Tongue (tissue), 1 donor: ENCODE measurements at regions not wholly inside any gene's neighbourhood (a gene's known extent, or its start where the extent isn't known, plus 50 kb on each side); places are given as distances from the start of the nearest gene placed in this dataset.
A peak's percentile ranks its signal among the peaks of the same experiment; 100 is the strongest.
"Not testable (repeated sequence)": the region's sequence is repeated elsewhere in the genome, so short reads cannot be mapped to it uniquely, and the experiment has no call there.

Source experiments
- DNase-seq: peaks from one replicate; pipeline ENCODE4 v3.0.0-alpha.2; 2015

GRCh38 chr3:87488765-87489164, 212.4 kb upstream of the POU1F1 start:
- DNase-seq = peak; percentile 56

GRCh38 chr3:87486635-87487034, 210.3 kb upstream of the POU1F1 start:
- not testable (repeated sequence) for DNase-seq

GRCh38 chr3:87486115-87486514, 209.7 kb upstream of the POU1F1 start:
- DNase-seq = no peak

- no peak for DNase-seq
Observed at GRCh38 chr3:87478716-87479115, 202.3 kb upstream of the POU1F1 start.

- DNase-seq = no peak
Observed at GRCh38 chr3:87473944-87474343, 197.6 kb upstream of the POU1F1 start.

- no peak for DNase-seq
Observed at GRCh38 chr3:87468938-87469337, 192.6 kb upstream of the POU1F1 start.

- no peak for DNase-seq
Observed at GRCh38 chr3:87468235-87468634, 191.9 kb upstream of the POU1F1 start.

- no peak for DNase-seq
Observed at GRCh38 chr3:87462228-87462627, 185.8 kb upstream of the POU1F1 start.

GRCh38 chr3:87461443-87461842, 185.1 kb upstream of the POU1F1 start:
- DNase-seq = no peak

GRCh38 chr3:87461036-87461435, 184.7 kb upstream of the POU1F1 start:
- DNase-seq = no peak

- no peak for DNase-seq
Observed at GRCh38 chr3:87448558-87448957, 172.2 kb upstream of the POU1F1 start.

- DNase-seq = no peak
Observed at GRCh38 chr3:87446849-87447387, 170.5 kb upstream of the POU1F1 start.

GRCh38 chr3:87442470-87442869, 166.1 kb upstream of the POU1F1 start:
- DNase-seq = no peak

GRCh38 chr3:87437765-87438164, 161.4 kb upstream of the POU1F1 start:
- no peak for DNase-seq

GRCh38 chr3:87436781-87437543, 160.6 kb upstream of the POU1F1 start:
- no peak for DNase-seq

GRCh38 chr3:87435926-87436620, 159.7 kb upstream of the POU1F1 start:
- DNase-seq = no peak

GRCh38 chr3:87433445-87433844, 157.1 kb upstream of the POU1F1 start:
- not testable (repeated sequence) for DNase-seq

- DNase-seq = no peak
Observed at GRCh38 chr3:87426918-87427317, 150.5 kb upstream of the POU1F1 start.

GRCh38 chr3:87425056-87425455, 148.7 kb upstream of the POU1F1 start:
- no peak for DNase-seq

GRCh38 chr3:87423336-87423735, 147.0 kb upstream of the POU1F1 start:
- no peak for DNase-seq

- DNase-seq = no peak
Observed at GRCh38 chr3:87422333-87422732, 145.9 kb upstream of the POU1F1 start.

- no peak for DNase-seq
Observed at GRCh38 chr3:87420171-87420570, 143.8 kb upstream of the POU1F1 start.

GRCh38 chr3:87414271-87414670, 137.9 kb upstream of the POU1F1 start:
- no peak for DNase-seq

- no peak for DNase-seq
Observed at GRCh38 chr3:87413814-87414213, 137.4 kb upstream of the POU1F1 start.
